HG02884 (cell line): ENCODE measurements at regions not wholly inside any gene's neighbourhood (a gene's known extent, or its start where the extent isn't known, plus 50 kb on each side); places are given as distances from the start of the nearest gene placed in this dataset.
"Not testable (repeated sequence)": the region's sequence is repeated elsewhere in the genome, so short reads cannot be mapped to it uniquely, and the experiment has no call there.

Source experiments
- ATAC-seq: cut with Tn5 transposase; IDR thresholded peaks from one replicate; pipeline ENCODE4 v1.9.1; 2021; ENCODE audit warnings: mild to moderate bottlenecking, moderate library complexity; ENCODE audit not compliant: unreplicated experiment

DNA sequence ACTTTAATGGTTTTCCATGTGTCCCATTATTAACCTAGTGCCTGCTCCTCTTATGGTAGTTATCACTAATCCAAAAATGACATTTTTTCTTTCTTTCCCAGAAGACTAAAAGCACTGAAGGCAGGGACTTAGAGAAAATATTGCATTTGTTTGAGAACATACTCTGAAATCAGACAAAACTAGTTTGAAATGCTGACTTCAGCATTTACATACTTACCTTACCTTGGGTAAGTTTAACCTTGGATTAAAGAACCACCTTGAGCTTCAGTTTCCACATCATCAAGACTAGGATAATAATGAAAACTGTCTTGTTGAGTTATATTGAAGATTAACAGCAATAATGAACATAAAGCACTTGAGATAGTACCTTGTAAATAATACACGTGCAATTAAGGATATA is 413.0 kb downstream of the SOX2 start:
- no peak for ATAC-seq

DNA sequence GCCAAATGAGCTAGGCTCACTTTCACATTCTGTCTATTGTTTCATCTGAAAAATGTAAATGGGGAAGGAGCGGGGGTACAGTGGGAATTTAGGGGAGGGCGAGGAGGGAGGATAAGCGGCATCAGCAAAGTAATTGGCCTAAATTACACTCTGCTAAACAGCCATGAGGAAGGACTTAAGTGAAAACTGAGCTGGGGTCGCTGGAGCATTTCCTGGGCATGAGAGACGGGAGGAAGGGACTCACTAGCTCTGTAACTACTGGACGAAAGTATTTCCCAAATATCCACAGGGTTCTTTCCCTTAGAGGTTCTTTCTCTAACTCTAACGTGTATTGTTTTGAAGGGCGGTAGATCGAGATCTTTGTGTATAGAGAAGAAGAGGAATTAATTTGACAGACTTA is 418.0 kb downstream of the SOX2 start:
- no peak for ATAC-seq

DNA sequence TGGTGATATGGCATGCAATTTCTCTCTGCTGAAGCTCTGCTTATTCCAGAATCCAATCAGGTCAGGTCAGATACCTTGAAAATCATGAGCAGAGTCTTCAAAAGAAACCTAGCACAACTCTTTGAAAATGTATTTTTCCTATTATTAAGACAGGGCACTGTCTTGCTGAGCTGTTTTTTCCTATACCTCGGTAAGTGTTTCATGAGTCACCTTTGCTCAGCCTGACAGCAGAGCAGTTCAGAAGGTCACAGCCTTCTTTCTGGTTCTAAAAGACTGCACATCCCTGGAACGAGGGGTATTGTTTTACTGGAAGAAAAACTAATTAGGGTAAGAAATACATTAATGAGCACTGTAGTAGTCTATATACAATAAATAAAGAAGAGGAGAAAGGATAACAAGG is 422.0 kb downstream of the SOX2 start:
- ATAC-seq, result no peak

DNA sequence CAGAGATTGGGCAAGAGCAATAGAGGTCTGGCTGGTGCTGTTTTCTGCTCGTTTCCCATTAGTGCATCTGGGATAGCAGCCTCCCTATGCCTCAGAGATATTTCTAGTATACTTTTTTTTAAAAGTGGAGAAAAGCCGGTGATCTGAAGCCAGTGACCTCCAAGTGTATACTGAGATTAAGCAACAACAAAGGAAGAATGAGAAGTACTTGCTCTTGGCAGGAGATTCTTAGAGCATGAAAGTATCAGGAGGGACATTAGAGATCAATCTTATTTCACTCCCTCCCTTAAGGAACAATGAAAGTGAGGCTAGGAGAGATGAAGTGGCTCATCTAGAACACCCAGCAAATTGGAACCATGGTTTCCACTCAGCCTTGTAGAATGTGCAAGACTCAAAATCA is 423.3 kb downstream of the SOX2 start:
- no peak for ATAC-seq

DNA sequence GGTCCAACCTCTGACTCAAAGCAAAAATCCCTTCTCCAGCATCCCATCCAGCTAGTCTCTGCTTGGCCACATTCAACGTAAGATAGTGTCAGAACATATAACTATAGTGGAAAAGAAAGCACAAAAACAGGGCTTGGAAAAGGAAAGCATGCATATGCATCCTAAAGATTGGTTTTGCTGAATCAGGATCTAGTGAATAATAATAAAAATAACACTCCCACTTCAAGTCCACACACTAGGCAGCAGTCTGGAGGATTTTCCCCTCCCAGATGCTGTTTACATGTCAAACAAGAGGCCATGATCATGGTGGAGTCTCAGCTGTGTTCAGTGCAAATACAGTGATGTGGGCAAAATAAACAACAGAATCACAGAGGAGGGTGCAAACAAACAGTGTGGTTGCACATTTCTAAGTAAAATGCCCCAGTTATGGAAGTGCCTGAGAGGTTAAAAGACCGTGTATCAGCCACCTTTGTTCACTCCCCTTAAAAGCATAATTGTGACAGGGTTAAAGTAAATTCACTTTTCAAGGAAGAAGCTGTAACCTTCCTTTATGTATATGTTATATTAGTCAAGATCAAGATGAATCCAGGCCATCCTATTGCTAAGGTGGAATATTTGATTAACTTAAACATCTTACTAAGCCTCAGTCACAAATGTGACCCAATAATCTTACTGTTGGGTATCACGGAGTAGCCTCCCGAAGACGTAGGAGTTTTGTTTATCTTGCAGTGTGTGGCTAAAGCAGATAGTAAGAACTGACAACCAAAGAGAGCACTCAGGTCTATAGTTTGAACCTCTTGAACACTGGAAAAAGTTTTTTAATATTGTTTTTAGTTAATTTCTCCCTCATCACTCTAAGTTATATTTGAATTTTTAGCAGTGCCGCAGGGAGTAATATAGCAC is 424.5 kb downstream of the SOX2 start:
- ATAC-seq, result no peak

DNA sequence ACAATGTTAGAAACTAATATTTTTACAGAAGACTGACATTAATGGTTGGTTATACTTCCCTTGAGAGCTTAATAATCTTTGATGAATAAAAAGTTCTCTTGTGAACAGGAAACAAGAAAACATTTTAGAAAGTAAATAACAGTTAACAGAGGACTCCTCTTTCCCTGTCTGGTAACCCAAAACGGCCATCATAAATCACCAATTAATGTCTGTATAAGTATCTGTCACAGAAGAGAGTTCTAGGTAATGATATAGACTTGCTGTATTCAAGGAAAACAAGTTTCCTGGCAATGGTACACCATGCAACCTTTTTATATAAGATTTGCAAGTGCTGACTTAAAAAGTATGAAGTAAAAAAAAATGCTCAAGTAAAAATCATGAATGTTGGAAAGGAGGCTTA is 426.7 kb downstream of the SOX2 start:
- no peak for ATAC-seq

DNA sequence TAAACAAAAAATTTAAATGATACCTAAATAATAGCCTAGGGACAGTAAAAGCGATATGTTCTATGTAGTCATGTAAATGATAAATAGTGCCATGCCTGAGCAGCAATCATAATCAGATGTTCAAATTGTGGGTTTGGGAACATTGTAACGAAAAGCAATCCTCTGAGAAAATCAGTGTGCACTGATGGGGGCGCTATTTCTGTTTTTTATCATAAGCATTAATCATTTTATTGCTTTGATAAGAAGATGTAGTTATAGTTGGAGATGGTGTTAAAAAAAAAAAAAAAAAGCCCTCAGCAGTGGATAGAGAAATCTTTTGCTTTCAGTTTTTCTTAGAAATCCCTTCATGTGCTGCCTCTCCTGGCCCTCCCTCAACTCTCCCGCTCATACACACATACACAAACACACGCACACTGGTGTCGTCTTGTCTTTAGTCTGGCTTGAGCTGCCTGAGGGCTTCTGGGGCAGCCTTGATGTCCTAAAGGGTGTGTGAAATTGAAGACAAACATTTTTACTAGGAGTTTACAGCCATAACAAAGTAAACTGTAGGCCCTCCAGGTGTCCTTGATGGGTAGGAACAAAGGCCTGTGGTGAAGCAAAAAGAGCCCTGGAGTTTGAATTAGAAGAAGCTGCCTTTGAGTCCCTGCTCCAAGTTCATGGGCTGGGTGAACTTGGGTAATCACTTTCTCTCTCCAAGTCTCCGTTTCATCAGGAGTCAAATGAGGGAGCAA is 428.1 kb downstream of the SOX2 start:
- no peak for ATAC-seq

DNA sequence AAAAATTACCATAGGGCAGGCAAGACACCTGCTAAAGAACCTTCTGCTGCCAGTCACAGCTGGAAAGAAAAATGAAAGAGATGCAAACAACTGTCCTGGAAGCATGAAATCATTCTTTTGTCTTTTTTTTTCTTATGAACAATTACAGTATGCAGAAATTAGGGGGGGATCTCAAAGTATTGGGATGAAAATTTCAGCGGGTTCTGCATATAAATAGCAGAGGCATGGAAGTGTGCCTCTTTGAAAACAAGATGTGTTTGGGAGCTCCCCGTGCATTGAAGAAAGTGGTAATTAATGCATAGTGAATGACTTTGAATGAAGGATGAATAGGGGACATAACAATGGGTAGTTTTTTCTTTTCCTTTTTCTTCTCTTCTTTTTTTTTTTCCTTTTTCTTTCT is 431.2 kb downstream of the SOX2 start:
- ATAC-seq, result no peak

DNA sequence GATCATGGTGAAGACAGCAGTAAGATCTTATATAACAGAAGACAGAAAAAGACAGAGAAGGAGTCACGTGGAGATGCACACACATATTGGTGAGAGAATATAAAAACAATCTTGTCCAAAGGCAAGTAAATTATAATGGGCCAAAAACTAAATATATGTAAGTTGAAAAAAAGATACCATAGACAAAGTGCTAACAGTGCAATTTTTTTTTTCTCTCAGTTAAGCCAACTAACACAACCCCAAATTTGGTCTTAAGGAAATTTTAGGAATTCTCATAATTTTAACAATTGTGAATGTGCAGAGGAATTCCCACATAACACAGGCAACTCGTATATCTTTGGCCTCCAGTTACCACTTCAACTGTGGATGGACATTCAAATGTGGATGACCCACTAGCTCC is 432.2 kb downstream of the SOX2 start:
- ATAC-seq, result no peak

DNA sequence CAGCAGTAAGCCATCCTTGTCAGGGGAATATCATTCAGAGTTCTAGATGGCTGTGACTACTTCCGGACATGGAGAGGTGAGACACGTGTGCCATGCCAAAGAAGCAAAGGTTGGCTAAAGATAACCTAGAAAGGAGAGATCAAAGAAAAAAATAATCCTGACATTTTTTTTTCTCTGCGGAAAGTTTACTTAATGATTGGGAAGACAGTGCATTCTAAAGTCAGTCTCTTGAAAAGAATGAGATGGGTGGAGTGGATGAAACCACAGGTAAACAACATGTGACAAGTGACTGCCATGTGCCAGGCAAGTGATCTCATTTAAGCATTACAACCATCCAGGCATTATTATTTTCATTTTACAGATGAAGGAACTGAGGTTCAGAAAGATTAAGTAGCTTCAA is 436.6 kb downstream of the SOX2 start:
- no peak for ATAC-seq

DNA sequence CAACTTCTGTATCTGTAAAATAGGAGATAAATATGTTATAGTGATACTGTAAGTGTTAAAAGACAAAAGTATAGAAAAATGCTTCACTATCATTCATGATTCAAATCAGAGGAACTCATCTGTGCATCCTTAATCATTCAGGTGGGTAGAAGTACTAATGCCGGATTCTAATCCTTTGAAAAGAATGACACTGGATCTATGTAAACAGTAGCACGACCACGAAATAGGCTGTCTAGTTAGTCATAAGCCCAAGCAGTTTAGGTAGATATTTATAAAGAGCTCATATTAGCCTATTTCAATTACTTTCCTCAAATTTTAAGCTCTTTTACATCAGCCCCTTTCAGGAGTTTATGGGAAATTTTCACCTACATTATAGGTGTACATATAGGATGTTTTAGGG is 437.9 kb downstream of the SOX2 start:
- ATAC-seq, result no peak

DNA sequence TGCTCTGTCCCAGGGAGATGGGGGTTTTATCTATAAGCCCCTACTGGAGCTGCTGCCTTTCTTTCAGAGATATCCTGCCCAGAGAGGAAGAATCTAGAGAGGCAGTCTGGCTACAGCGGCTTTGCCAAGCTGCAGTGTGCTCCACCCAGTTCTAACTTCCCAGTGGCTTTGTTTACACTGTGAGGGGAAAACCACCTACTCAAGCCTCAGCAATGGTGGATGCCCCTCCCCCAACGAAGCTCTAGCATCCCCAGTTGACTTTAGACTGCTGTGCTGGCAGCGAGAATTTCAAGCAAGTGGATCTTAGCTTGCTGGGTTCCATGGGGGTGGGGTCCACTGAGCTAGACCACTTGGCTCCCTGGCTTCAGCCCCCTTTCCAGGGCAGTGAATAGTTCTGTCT is 444.6 kb downstream of the SOX2 start:
- not testable (repeated sequence) for ATAC-seq

DNA sequence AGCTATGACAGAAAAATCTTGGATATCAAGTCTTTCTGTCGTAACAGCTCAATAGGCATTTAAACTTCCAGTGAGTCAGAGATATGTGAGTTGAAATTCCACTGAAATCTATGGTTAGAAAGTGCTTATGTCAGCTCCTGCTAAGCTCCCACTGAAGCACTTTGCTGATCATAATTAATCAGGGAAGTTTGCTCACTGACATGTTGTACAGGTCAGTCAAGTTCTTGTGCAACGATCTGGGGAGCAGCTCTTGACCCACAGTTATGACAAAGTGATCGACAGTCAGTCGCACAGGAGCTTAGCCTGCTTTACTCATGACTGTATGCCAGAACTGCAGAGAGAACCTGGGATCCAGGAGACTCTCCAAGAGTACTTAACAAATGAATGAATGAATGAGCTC is 453.5 kb downstream of the SOX2 start:
- ATAC-seq, result no peak

DNA sequence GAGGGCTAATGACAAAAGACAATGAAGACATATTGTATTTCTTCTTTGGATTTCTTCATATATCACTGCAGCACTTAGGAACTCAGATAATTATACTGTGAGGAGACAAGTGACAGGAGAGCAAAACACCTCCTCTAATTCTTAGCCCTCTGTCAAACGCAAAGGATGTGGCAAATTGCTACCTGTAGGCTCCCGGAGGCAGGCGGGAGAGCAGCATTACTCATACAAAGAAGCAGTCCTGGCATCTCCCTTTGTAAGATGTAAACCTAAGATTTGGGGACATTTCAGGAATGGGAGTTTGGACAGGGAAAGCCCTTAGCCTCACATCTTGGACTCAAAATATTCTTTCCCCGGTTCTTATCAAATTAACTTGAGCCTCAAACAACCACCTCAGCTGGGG is 460.8 kb downstream of the SOX2 start:
- no peak for ATAC-seq

DNA sequence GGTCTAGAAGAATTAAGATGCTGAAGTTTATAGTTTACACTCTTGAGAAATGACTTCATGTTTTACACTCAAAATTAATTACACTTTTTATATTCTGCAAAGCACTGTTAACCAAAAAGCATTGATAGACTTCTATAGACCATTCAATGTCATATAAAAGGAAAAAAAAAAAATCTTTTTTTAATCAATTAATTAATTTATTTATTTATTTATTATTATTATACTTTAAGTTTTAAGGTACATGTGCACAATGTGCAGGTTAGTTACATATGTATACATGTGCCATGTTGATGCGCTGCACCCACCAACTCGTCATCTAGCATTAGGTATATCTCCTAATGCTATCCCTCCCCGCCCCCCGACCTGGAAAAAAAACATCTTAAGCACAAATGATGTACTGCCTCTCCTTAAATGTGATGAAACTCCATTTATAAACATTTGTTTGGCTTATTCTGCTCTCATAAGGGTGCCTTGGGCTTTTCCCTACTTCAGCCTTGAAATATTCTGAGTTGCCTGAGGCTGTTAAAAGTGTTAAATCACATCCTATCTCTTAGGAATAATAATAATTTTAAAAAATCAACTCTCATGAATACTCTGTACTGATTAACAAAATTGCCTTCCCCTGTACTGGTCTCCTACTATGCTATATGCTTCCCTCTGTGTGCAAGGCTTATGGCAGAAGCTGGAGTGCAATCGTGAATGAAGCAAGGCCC is 466.9 kb downstream of the SOX2 start:
- no peak for ATAC-seq

DNA sequence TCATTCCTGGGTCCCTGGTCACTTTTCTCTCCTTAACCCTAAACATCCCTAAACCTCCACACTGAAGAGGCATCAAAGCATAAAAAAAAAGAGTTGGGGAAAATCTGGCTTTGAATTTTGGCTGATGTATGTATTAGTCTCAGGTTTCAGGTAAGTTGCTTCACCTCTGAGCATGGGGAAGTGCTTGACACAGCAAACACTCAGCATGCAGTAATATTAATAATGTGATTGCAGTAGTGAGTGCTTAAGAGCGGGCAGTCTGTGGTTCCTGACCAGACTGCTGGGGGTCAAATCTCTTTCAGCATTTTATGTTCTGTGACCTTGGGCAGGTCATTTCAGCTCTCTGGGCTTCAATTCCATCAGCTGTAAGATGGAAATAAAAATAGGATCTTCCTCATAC is 467.9 kb downstream of the SOX2 start:
- no peak for ATAC-seq

DNA sequence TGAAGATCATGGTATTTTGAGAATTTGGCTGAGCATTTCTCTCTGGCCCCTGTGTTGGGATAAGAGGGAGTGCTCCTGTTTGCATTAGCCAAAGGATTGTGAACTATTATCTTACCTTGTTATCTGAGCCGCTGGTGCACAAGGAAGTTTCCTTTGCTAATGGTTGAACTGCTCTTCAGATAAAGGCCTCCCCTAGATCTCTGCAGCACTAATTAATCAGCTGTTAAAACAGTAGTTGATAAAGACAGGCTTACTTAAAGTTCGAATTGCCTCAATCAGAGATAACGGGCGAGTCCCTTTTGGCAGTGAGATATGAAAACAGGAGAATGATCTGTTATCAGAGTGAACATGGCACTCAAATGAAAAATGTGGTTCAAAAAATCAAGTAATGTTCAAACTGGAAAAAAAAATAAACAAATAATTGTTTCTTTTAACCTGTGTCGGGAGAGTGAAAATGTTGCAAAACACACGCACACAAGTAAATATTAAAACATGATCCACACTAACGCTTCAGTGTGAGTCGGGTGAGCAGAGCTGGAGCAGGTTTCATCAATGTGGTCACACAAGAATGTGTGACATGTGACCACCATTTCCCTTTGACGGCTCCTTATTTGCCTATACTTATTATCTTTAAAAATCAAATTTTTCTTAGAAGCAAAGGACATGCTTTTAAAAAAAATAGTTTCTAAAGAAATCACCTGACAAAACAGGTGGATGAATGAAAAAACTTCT is 469.1 kb downstream of the SOX2 start:
- ATAC-seq, result no peak

DNA sequence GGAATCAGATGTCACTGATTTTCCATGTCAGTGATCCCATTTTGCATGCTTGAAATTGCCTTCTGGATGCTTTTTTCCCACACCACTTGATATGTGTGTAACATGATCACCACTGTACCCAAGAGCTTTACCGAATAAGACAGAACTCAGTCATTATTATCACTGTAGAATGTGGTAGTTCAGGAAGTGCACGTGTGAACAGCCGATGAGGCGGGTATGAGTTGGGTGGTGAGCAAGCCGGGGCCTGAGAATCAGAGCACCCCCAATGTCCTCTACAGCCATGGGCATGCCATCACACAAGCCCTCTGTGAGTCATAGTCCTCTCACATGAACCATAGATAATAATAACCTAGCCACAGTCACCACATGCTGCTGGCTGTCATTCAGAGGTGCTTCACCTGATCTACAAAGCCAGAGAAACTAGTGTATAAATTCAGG is 470.8 kb downstream of the SOX2 start:
- ATAC-seq, result no peak

DNA sequence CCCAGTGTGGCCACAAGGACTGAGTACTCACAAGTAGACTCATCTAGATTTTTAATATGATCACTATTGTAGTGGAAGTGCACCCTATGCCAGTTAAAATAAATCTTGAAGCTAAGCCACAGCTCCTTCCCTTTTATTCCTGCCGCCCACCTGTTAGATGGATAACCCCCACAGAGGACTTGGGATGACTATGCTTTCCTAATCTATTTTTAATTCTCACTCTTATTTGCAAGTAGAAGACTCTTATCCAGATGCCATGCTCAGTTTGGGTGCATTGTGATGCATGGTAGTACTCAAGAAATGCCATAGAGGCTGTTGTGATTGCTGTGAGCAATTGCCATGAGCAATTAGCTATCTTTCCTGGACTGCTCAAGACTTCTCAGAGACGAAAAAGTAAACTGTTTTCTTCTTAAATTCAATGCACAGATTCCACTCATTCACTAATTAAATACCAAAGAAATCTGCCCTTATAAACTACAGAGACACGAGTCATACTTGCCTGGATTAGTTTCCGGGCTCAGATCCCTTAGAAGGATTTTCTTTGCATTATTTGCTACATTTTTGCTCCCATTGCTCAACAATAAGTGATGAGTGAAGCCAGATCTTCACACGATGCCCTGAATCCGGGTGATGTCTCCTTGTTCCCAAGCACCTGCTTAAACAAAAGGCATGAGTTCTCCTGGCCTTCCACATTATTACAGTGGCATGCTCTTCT is 472.1 kb downstream of the SOX2 start:
- ATAC-seq, result no peak

DNA sequence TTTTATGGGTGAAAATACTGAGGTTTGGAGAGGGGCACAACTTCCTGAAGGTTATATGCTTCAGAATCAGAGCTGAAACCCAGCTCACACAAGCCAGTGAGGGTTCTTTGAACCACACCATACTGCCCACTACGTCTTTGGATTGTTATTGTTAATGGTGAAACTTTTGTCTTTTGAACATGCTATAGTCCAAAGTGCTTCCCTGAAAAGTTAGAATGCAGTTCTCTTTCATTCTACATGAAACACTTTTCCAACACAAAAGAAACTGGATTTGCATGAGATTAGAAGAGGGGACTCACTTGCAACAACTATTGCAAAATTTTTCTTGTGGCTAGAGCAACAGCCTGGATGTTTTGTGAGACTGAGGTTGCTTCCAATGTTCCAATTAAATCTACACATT is 473.6 kb downstream of the SOX2 start:
- ATAC-seq, result no peak
